ENCODE measurements at regions not wholly inside any gene's neighbourhood (a gene's known extent, or its start where the extent isn't known, plus 50 kb on each side); places are given as distances from the start of the nearest gene placed in this dataset.

DNA sequence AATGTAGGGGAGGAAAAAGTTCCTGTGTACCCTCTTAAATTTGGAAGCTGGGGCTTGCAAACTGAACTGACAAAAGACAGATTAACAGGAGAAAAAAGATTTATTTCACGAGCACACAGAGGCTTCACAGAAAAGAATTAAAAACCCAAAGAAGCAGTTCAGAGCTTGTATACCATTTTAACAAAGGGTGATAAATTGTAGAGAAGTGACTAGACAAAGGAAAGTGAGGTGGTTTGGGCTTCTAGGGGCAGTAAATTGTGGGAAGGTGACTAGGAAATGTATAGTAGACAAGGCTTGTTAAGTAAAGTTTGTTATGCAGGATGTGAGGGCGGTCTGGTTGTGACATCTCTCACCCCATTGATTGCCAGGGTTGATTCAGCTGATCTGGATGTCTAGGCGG is 53.5 kb upstream of the ZDBF2 start:
- no peak for TF ChIP-seq CTCF (IDR thresholded peaks at IDR 0.05)
- TF ChIP-seq MLX (CRISPR knock-in tag; IDR thresholded peaks at IDR 0.05), result no peak
- no peak for TF ChIP-seq TCF7 (CRISPR knock-in tag; IDR thresholded peaks at IDR 0.05; ENCODE audit: low read depth)
- no peak for TF ChIP-seq CBFB (CRISPR knock-in tag; IDR thresholded peaks at IDR 0.05; ENCODE audit: low read depth)
- no peak for TF ChIP-seq USF2 (CRISPR knock-in tag; IDR thresholded peaks at IDR 0.05)
- no peak for TF ChIP-seq ZNF121 (CRISPR knock-in tag; IDR thresholded peaks at IDR 0.05)
- no peak for TF ChIP-seq ELF4 (CRISPR knock-in tag; IDR thresholded peaks at IDR 0.05; ENCODE audit: low read depth)
- TF ChIP-seq E2F1 (CRISPR knock-in tag; IDR thresholded peaks at IDR 0.05), result no peak
- no peak for TF ChIP-seq SMAD3 (CRISPR knock-in tag; IDR thresholded peaks at IDR 0.05; ENCODE audit: borderline replicate concordance)
- no peak for TF ChIP-seq ETV6 (CRISPR knock-in tag; IDR thresholded peaks at IDR 0.05)
- TF ChIP-seq ZBTB43 (CRISPR knock-in tag; IDR thresholded peaks at IDR 0.05), result no peak
- TF ChIP-seq, protein P1, sequence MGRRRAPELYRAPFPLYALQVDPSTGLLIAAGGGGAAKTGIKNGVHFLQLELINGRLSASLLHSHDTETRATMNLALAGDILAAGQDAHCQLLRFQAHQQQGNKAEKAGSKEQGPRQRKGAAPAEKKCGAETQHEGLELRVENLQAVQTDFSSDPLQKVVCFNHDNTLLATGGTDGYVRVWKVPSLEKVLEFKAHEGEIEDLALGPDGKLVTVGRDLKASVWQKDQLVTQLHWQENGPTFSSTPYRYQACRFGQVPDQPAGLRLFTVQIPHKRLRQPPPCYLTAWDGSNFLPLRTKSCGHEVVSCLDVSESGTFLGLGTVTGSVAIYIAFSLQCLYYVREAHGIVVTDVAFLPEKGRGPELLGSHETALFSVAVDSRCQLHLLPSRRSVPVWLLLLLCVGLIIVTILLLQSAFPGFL (CRISPR knock-in tag; IDR thresholded peaks at IDR 0.05; ENCODE audit: borderline replicate concordance), result no peak
- TF ChIP-seq, protein P2, sequence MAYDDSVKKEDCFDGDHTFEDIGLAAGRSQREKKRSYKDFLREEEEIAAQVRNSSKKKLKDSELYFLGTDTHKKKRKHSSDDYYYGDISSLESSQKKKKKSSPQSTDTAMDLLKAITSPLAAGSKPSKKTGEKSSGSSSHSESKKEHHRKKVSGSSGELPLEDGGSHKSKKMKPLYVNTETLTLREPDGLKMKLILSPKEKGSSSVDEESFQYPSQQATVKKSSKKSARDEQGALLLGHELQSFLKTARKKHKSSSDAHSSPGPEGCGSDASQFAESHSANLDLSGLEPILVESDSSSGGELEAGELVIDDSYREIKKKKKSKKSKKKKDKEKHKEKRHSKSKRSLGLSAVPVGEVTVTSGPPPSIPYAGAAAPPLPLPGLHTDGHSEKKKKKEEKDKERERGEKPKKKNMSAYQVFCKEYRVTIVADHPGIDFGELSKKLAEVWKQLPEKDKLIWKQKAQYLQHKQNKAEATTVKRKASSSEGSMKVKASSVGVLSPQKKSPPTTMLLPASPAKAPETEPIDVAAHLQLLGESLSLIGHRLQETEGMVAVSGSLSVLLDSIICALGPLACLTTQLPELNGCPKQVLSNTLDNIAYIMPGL (CRISPR knock-in tag; IDR thresholded peaks at IDR 0.05), result no peak
